ENCODE measurements at regions not wholly inside any gene's neighbourhood (a gene's known extent, or its start where the extent isn't known, plus 50 kb on each side); places are given as distances from the start of the nearest gene placed in this dataset.

DNA sequence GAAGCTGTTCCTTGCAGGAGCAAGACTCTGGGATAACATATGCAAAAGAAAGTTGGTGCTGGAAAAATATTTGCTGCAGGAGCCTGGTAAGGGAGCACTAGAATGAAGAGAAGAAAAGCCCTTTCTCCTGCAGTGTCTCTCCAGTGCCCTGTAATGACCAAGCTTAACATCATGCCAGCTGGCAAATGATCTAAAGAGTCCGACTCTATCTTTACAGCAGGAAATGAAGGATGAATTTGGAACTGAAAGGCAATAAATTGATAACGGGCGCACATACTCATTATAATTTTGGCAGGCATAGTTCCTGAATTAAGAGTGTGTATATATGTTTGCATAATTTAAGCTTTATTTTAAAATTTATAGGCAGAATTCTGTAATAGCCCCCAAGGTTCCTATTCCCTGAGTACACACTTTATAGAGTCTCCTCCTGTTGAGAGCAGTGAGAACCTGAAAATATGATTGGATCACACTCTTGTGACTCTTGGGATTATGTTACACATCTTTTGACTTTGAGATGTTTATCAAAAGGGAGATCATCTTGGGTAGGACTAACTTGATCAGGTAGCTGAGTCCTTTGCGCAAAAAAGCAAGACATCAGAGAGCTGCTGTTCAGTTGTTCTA lies 299.0 kb upstream of the MBL2 start:
- TF ChIP-seq, protein P1, sequence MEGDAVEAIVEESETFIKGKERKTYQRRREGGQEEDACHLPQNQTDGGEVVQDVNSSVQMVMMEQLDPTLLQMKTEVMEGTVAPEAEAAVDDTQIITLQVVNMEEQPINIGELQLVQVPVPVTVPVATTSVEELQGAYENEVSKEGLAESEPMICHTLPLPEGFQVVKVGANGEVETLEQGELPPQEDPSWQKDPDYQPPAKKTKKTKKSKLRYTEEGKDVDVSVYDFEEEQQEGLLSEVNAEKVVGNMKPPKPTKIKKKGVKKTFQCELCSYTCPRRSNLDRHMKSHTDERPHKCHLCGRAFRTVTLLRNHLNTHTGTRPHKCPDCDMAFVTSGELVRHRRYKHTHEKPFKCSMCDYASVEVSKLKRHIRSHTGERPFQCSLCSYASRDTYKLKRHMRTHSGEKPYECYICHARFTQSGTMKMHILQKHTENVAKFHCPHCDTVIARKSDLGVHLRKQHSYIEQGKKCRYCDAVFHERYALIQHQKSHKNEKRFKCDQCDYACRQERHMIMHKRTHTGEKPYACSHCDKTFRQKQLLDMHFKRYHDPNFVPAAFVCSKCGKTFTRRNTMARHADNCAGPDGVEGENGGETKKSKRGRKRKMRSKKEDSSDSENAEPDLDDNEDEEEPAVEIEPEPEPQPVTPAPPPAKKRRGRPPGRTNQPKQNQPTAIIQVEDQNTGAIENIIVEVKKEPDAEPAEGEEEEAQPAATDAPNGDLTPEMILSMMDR (IDR thresholded peaks at IDR 0.05; ENCODE audit: low read length), result no peak
- no peak for TF ChIP-seq EZH2 (IDR thresholded peaks at IDR 0.05; ENCODE audit: borderline replicate concordance, low read length)

Measured in OCI-LY1 (cell line).